ENCODE measurements at regions not wholly inside any gene's neighbourhood (a gene's known extent, or its start where the extent isn't known, plus 50 kb on each side); places are given as distances from the start of the nearest gene placed in this dataset.

DNA sequence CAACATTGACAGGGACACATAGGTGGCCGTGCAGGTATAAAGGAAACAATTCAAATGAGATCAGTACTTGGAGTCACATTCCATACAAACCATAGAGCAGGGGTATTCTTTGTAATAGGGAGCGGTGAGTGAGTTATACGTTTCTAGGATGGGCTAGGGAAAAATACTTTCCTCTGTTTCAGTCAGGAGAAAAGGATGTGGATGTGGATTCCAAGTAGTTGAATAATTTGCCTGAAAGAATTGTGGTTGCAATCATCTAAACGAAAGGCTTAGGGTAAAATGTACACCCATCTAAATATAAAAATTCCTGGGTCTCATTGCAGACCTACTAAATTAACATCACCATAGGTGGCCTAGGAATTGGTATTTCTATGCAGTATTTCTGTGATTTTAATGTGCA is 270.7 kb upstream of the IGFBP3 start:
- ChIA-PET RAD21 (ENCODE audit: low non-redundant PET in 1 of 2, low total read pairs in 2 of 2, uncharacterized antibody in 2 of 2, unreplicated experiment in 2 of 2) (no interaction called here), CTCF (no interaction called here), POLR2A (no interaction called here)
- no peak overlapping the region for H3K9ac ChIP-seq (ENCODE audit: low read length)
- H3K4me2 ChIP-seq (ENCODE audit: low read length) = no peak overlapping the region
- H3K27ac ChIP-seq (ENCODE audit: low read depth, low read length) = no peak overlapping the region
- no peaks in the 10 kb centered on the region for H3K79me2 ChIP-seq (ENCODE audit: insufficient read depth, low read length)
- H3K27me3 ChIP-seq (ENCODE audit: insufficient read depth, low read length) = no peaks in the 10 kb centered on the region
- H3K36me3 ChIP-seq (ENCODE audit: control insufficient read depth in 1 of 2, insufficient read depth in 2 of 2, low read length in 2 of 2) = no peaks in the 10 kb centered on the region
- no peak for TF ChIP-seq ELF1 (IDR thresholded peaks at IDR 0.05; ENCODE audit: borderline replicate concordance, low read depth)
- TF ChIP-seq, protein P1, sequence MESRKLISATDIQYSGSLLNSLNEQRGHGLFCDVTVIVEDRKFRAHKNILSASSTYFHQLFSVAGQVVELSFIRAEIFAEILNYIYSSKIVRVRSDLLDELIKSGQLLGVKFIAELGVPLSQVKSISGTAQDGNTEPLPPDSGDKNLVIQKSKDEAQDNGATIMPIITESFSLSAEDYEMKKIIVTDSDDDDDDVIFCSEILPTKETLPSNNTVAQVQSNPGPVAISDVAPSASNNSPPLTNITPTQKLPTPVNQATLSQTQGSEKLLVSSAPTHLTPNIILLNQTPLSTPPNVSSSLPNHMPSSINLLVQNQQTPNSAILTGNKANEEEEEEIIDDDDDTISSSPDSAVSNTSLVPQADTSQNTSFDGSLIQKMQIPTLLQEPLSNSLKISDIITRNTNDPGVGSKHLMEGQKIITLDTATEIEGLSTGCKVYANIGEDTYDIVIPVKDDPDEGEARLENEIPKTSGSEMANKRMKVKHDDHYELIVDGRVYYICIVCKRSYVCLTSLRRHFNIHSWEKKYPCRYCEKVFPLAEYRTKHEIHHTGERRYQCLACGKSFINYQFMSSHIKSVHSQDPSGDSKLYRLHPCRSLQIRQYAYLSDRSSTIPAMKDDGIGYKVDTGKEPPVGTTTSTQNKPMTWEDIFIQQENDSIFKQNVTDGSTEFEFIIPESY (IDR thresholded peaks at IDR 0.05; ENCODE audit: extremely low read depth, insufficient replicate concordance, low read length) = no peak
- no peak for TF ChIP-seq EZH2phosphoT487 (IDR thresholded peaks at IDR 0.05; ENCODE audit: borderline replicate concordance)
- no peak for TF ChIP-seq POLR2A (IDR thresholded peaks at IDR 0.05; ENCODE audit: borderline replicate concordance, extremely low read depth, insufficient read depth, insufficient read length)
- no peak for TF ChIP-seq ZNF274 (IDR thresholded peaks at IDR 0.05; ENCODE audit: low read depth, low read length)
- TF ChIP-seq FOSL1 (IDR thresholded peaks at IDR 0.05; ENCODE audit: low read depth) = no peak
- no peak for TF ChIP-seq SIN3A (IDR thresholded peaks at IDR 0.05; ENCODE audit: low read depth)
- no peaks in the 10 kb centered on the region for H3K9me3 ChIP-seq (ENCODE audit: control insufficient read depth in 1 of 2, insufficient read depth in 1 of 2, low read depth in 1 of 2, low read length in 2 of 2)
- no peaks in the 10 kb centered on the region for H3K9me2 ChIP-seq (ENCODE audit: insufficient read depth)
- H4K20me1 ChIP-seq (ENCODE audit: insufficient read depth) = no peaks in the 10 kb centered on the region
- intact Hi-C loops (cut with micrococcal nuclease) = no loop called here
- no peaks in the 10 kb centered on the region for H3K4me1 ChIP-seq (ENCODE audit: control insufficient read depth in 1 of 2, insufficient read depth in 2 of 2, low read length in 2 of 2)
- BruUV-seq (replicated peaks) = no TSS peak
- no peak for ATAC-seq
- no peak overlapping the region for H2AFZ ChIP-seq (ENCODE audit: low read depth, low read length, poor library complexity, severe bottlenecking)
- no peak for DNase-seq (ENCODE audit: low read depth, low spot score)
- no peak overlapping the region for H3K4me3 ChIP-seq (replicated peaks in 1 of 2; ENCODE audit: low read depth in 1 of 2, low read length in 2 of 2)

DNA sequence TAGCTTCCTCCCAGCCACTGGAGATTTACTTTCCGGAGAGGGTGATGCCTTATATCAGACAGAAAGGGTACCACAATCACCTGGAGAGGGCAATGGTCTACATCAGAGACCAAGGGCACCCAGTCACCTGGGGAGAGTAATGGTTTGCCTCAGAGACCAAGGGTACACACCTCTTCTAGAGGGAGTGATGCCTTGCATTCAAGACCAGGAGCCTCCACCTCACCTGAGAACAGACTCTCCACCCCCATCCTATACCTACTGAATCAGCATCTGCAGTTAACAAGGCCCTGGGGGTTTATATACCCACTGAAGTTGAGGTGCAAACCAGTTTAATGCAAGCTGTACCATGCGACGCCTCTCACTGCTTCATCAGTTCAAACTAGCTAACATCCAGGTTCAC is 270.2 kb upstream of the IGFBP3 start:
- intact Hi-C loops (cut with micrococcal nuclease) = no loop called here
- H3K36me3 ChIP-seq (ENCODE audit: control insufficient read depth in 1 of 2, insufficient read depth in 2 of 2, low read length in 2 of 2) = no peaks in the 10 kb centered on the region
- no peak overlapping the region for H3K9ac ChIP-seq (ENCODE audit: low read length)
- H4K20me1 ChIP-seq (ENCODE audit: insufficient read depth) = no peaks in the 10 kb centered on the region
- no peak overlapping the region for H3K4me3 ChIP-seq (replicated peaks in 1 of 2; ENCODE audit: low read depth in 1 of 2, low read length in 2 of 2)
- no peaks in the 10 kb centered on the region for H3K9me3 ChIP-seq (ENCODE audit: control insufficient read depth in 1 of 2, insufficient read depth in 1 of 2, low read depth in 1 of 2, low read length in 2 of 2)
- DNase-seq (ENCODE audit: low read depth, low spot score) (no peak), ATAC-seq (no peak)
- no peaks in the 10 kb centered on the region for H3K79me2 ChIP-seq (ENCODE audit: insufficient read depth, low read length)
- H2AFZ ChIP-seq (ENCODE audit: low read depth, low read length, poor library complexity, severe bottlenecking) = no peak overlapping the region
- POLR2A ChIA-PET = no interaction called here
- no peaks in the 10 kb centered on the region for H3K27me3 ChIP-seq (ENCODE audit: insufficient read depth, low read length)
- H3K4me2 ChIP-seq (ENCODE audit: low read length) = no peak overlapping the region
- BruUV-seq (replicated peaks) = no TSS peak
- H3K4me1 ChIP-seq (ENCODE audit: control insufficient read depth in 1 of 2, insufficient read depth in 2 of 2, low read length in 2 of 2) = no peaks in the 10 kb centered on the region
- H3K9me2 ChIP-seq (ENCODE audit: insufficient read depth) = no peaks in the 10 kb centered on the region
- no peak overlapping the region for H3K27ac ChIP-seq (ENCODE audit: low read depth, low read length)
- CTCF ChIA-PET = no interaction called here
- RAD21 ChIA-PET (ENCODE audit: low non-redundant PET in 1 of 2, low total read pairs in 2 of 2, uncharacterized antibody in 2 of 2, unreplicated experiment in 2 of 2) = no interaction called here
- no peak for TF ChIP-seq POLR2A (IDR thresholded peaks at IDR 0.05; ENCODE audit: borderline replicate concordance, extremely low read depth, insufficient read depth, insufficient read length)
- TF ChIP-seq MAX (IDR thresholded peaks at IDR 0.05) = no peak
- no peak for TF ChIP-seq POLR2AphosphoS5 (IDR thresholded peaks at IDR 0.05; ENCODE audit: low read depth, low read length)
- TF ChIP-seq CEBPB (IDR thresholded peaks at IDR 0.05; ENCODE audit: low read depth) = no peak
- TF ChIP-seq ZNF274 (IDR thresholded peaks at IDR 0.05; ENCODE audit: low read depth, low read length) = no peak
- TF ChIP-seq CBX3 (IDR thresholded peaks at IDR 0.05; ENCODE audit: low read depth) = no peak
- no peak for TF ChIP-seq SP1 (IDR thresholded peaks at IDR 0.05; ENCODE audit: low read depth)
- TF ChIP-seq, protein P2, sequence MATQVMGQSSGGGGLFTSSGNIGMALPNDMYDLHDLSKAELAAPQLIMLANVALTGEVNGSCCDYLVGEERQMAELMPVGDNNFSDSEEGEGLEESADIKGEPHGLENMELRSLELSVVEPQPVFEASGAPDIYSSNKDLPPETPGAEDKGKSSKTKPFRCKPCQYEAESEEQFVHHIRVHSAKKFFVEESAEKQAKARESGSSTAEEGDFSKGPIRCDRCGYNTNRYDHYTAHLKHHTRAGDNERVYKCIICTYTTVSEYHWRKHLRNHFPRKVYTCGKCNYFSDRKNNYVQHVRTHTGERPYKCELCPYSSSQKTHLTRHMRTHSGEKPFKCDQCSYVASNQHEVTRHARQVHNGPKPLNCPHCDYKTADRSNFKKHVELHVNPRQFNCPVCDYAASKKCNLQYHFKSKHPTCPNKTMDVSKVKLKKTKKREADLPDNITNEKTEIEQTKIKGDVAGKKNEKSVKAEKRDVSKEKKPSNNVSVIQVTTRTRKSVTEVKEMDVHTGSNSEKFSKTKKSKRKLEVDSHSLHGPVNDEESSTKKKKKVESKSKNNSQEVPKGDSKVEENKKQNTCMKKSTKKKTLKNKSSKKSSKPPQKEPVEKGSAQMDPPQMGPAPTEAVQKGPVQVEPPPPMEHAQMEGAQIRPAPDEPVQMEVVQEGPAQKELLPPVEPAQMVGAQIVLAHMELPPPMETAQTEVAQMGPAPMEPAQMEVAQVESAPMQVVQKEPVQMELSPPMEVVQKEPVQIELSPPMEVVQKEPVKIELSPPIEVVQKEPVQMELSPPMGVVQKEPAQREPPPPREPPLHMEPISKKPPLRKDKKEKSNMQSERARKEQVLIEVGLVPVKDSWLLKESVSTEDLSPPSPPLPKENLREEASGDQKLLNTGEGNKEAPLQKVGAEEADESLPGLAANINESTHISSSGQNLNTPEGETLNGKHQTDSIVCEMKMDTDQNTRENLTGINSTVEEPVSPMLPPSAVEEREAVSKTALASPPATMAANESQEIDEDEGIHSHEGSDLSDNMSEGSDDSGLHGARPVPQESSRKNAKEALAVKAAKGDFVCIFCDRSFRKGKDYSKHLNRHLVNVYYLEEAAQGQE (IDR thresholded peaks at IDR 0.05; ENCODE audit: low read depth) = no peak
- TF ChIP-seq, protein P1 (IDR thresholded peaks at IDR 0.05; ENCODE audit: extremely low read depth, insufficient replicate concordance, low read length) = no peak
